Stimulated activated naive CD8-positive, alpha-beta T cell treated with anti-CD3 and anti-CD28 coated beads, Interleukin-15, Interleukin-2, amounts not matched to agents 100 U/mL and 50 U/mL, for 24 hours (primary cell): ENCODE measurements at regions not wholly inside any gene's neighbourhood (a gene's known extent, or its start where the extent isn't known, plus 50 kb on each side); places are given as distances from the start of the nearest gene placed in this dataset.
"Not testable (repeated sequence)": the region's sequence is repeated elsewhere in the genome, so short reads cannot be mapped to it uniquely, and the experiment has no call there.

Experiments used
- ATAC-seq: fragments of 150-1000 bp; cut with Tn5 transposase; one replicate; pipeline ENCODE4 v1.10.0; 2021
- DNase-seq: peaks from one replicate; pipeline ENCODE4 v3.0.0; 2021

- no peak for DNase-seq
- no peak for ATAC-seq
Measured at GRCh38 chr13:47892374-47892773, 108.7 kb downstream of the SUCLA2 start.

- DNase-seq (no peak), ATAC-seq (no peak)
Measured at GRCh38 chr13:47890146-47890814, 110.8 kb downstream of the SUCLA2 start.

GRCh38 chr13:47886314-47886713 lies 114.8 kb downstream of the SUCLA2 start:
- DNase-seq (no peak), ATAC-seq (no peak)

- ATAC-seq (no peak), DNase-seq (no peak)
Measured at GRCh38 chr13:47875201-47875600, 125.9 kb downstream of the SUCLA2 start.

- DNase-seq, ATAC-seq: not testable (repeated sequence)
Measured at GRCh38 chr13:47873987-47874386, 127.1 kb downstream of the SUCLA2 start.

- DNase-seq, ATAC-seq: not testable (repeated sequence)
Measured at GRCh38 chr13:47873319-47873718, 127.8 kb downstream of the SUCLA2 start.

- DNase-seq, result no peak
- no peak for ATAC-seq
Measured at GRCh38 chr13:47869776-47870175, 131.3 kb downstream of the SUCLA2 start.

GRCh38 chr13:47865883-47866282 lies 135.2 kb downstream of the SUCLA2 start:
- DNase-seq (no peak), ATAC-seq (no peak)

- ATAC-seq, result no peak
- no peak for DNase-seq
Measured at GRCh38 chr13:47862841-47863240, 138.2 kb downstream of the SUCLA2 start.

GRCh38 chr13:47859165-47859564 lies 141.9 kb downstream of the SUCLA2 start:
- ATAC-seq, result no peak
- no peak for DNase-seq

- DNase-seq, result no peak
Measured at GRCh38 chr13:47858042-47859025, 142.7 kb downstream of the SUCLA2 start.

GRCh38 chr13:47853236-47853635 lies 147.8 kb downstream of the SUCLA2 start:
- ATAC-seq (no peak), DNase-seq (no peak)

More at GRCh38 chr13:47858042-47859025, 142.7 kb downstream of the SUCLA2 start:
- ATAC-seq, result no peak

GRCh38 chr13:47846886-47847285 lies 154.2 kb downstream of the SUCLA2 start:
- ATAC-seq (no peak), DNase-seq (no peak)

GRCh38 chr13:47845981-47846380 lies 155.1 kb downstream of the SUCLA2 start:
- DNase-seq, result no peak
- no peak for ATAC-seq

- DNase-seq (no peak), ATAC-seq (no peak)
Measured at GRCh38 chr13:47843005-47843404, 158.1 kb downstream of the SUCLA2 start.

- no peak for ATAC-seq
Measured at GRCh38 chr13:47841151-47841550, 159.9 kb downstream of the SUCLA2 start.

GRCh38 chr13:47837906-47838305 lies 163.2 kb downstream of the SUCLA2 start:
- no peak for ATAC-seq
- no peak for DNase-seq

More at GRCh38 chr13:47841151-47841550, 159.9 kb downstream of the SUCLA2 start:
- DNase-seq, result no peak

- no peak for DNase-seq
- no peak for ATAC-seq
Measured at GRCh38 chr13:47837104-47837880, 163.8 kb downstream of the SUCLA2 start.

- DNase-seq (no peak), ATAC-seq (no peak)
Measured at GRCh38 chr13:47835470-47836228, 165.4 kb downstream of the SUCLA2 start.

- ATAC-seq (no peak), DNase-seq (no peak)
Measured at GRCh38 chr13:47832458-47832972, 168.6 kb downstream of the SUCLA2 start.

GRCh38 chr13:47831265-47831664 lies 169.8 kb downstream of the SUCLA2 start:
- no peak for DNase-seq
- ATAC-seq, result no peak
